Stimulated activated effector memory CD8-positive, alpha-beta T cell treated with anti-CD3 and anti-CD28 coated beads, Interleukin-12 subunit alpha, Interleukin-12 subunit beta, amount 100 ng/mL, for 72 hours (primary cell): ENCODE measurements at regions not wholly inside any gene's neighbourhood (a gene's known extent, or its start where the extent isn't known, plus 50 kb on each side); places are given as distances from the start of the nearest gene placed in this dataset.

Source experiments
- ATAC-seq: fragments of 150-1000 bp; cut with Tn5 transposase; 2 replicates; pipeline ENCODE4 v1.10.0; 2021
- DNase-seq, 2 donors: peaks; one replicate each; pipeline ENCODE4 v3.0.0; 2021 to 2022; ENCODE audit warnings: low spot score in 2 of 2
- H3K27ac Mint-ChIP-seq: one replicate; pipeline ENCODE4 v1.8.0; 2022; ENCODE audit warnings: mild to moderate bottlenecking, mixed read lengths
- H3K36me3 Mint-ChIP-seq: one replicate; pipeline ENCODE4 v1.8.0; 2022; ENCODE audit warnings: mild to moderate bottlenecking, mixed read lengths
- H3K4me1 Mint-ChIP-seq: one replicate; pipeline ENCODE4 v1.8.0; 2022; ENCODE audit warnings: mixed read lengths
- H3K4me3 Mint-ChIP-seq: one replicate; pipeline ENCODE4 v1.8.0; 2022; ENCODE audit warnings: mild to moderate bottlenecking, mixed read lengths
- H3K9me3 Mint-ChIP-seq: one replicate; pipeline ENCODE4 v1.8.0; 2022; ENCODE audit warnings: mixed read lengths

DNA sequence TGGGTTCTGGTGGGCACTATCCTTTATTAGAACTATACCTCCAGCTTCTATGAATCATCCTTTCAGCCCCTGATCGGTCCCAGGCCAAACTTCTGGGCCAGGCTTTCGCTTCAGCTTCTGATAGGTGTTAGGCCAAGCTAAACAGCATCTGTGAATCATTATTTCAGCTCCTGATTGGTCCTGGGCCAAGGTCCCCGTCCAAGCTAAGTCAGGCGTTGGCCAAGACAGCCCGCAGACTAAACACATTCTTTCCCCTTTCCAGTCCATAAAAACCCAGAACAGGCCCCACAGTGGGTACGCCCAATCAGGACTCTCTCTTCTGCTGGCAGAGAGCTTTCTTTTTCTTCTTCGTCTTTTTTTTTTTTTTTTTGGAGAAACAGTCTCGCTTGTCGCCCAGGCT lies 1808.9 kb upstream of the SEL1L start:
- no peak for DNase-seq
- Mint-ChIP-seq H3K4me3 (no peak overlapping the region), H3K4me1 (no peaks in the 10 kb centered on the region), H3K27ac (no peak overlapping the region), H3K9me3 (peaks cover 17% of the 10 kb centered on the region), H3K36me3 (no peaks in the 10 kb centered on the region)
- no peak for ATAC-seq

DNA sequence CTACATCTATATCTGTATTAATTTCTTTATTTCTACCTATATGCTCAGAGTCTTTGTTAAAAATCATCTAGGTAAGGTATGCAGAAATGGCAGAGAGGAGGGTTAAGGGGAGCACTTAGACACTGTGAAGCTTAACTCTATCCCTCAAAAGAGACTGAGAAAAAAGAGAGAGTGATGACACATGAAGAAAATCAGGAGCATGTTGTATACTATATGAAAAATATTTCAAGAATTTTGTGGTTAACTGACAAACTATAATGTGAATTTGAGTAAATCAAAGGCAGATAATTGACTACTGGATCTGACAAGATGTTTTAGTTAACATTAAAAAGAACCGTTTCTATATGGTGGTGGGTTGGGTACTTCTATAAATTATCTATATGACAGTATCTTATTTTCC lies 1814.2 kb upstream of the SEL1L start:
- Mint-ChIP-seq H3K9me3 (peaks cover 24% of the 10 kb centered on the region), H3K27ac (no peak overlapping the region), H3K36me3 (no peaks in the 10 kb centered on the region), H3K4me3 (no peak overlapping the region), H3K4me1 (no peaks in the 10 kb centered on the region)
- no peak for DNase-seq
- ATAC-seq: no peak

DNA sequence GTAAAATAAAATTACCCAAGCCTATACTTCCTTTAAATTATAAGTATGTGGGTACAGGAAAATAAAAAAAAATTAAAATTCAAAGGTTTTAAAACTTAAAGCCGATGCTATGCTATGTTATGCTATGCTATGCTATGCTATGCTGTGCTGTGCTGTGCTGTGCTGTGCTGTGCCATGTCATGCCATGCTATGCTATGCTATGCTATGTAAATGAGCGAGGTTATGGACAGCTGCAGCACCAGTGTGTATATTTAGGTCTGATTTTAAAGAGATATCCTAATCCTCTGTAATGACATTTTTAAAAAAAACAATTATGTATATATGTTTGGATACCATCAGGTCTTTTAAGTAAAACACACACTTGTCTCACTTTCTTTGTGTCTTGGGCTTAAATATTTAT lies 1822.0 kb upstream of the SEL1L start:
- ATAC-seq: no peak
- no peak for DNase-seq
- Mint-ChIP-seq H3K4me3 (no peak overlapping the region), H3K9me3 (peaks cover 27% of the 10 kb centered on the region), H3K27ac (no peak overlapping the region), H3K36me3 (no peaks in the 10 kb centered on the region), H3K4me1 (no peaks in the 10 kb centered on the region)

GRCh38 chr14:83356080-83356479 lies 1822.4 kb upstream of the SEL1L start:
- H3K27ac Mint-ChIP-seq: no peak overlapping the region
- H3K4me1 Mint-ChIP-seq: no peaks in the 10 kb centered on the region
- H3K36me3 Mint-ChIP-seq: no peaks in the 10 kb centered on the region
- no peak for ATAC-seq
- peaks cover 27% of the 10 kb centered on the region for H3K9me3 Mint-ChIP-seq
- no peak overlapping the region for H3K4me3 Mint-ChIP-seq
- no peak for DNase-seq

DNA sequence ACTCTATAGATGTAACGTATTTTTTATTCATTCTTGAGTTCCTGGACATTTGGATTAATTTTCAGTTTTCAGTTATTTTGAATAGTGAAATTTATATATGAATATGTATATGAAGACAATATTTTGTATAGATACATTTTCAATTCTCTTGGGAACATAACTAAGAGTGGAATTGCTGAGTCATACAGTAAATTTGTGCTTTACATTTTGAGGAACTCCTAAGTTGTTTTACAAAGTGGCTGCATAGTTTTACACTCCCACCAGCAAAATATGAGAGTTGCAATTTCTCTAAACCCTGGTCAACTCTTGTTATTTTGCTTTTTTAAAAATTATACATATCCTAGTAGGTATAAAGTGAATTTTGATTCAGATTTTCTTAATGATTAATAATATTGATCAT lies 1838.6 kb upstream of the SEL1L start:
- H3K4me3 Mint-ChIP-seq: no peak overlapping the region
- peaks cover 21% of the 10 kb centered on the region for H3K9me3 Mint-ChIP-seq
- H3K36me3 Mint-ChIP-seq: no peaks in the 10 kb centered on the region
- DNase-seq (no peak), ATAC-seq (no peak)
- H3K27ac Mint-ChIP-seq: no peak overlapping the region
- H3K4me1 Mint-ChIP-seq: no peaks in the 10 kb centered on the region

- Mint-ChIP-seq H3K9me3 (peaks cover 35% of the 10 kb centered on the region), H3K27ac (no peak overlapping the region), H3K4me3 (no peak overlapping the region), H3K36me3 (no peaks in the 10 kb centered on the region), H3K4me1 (no peaks in the 10 kb centered on the region)
- ATAC-seq (no peak), DNase-seq (no peak)
Observed at GRCh38 chr14:83379436-83379835, 1845.8 kb upstream of the SEL1L start.

DNA sequence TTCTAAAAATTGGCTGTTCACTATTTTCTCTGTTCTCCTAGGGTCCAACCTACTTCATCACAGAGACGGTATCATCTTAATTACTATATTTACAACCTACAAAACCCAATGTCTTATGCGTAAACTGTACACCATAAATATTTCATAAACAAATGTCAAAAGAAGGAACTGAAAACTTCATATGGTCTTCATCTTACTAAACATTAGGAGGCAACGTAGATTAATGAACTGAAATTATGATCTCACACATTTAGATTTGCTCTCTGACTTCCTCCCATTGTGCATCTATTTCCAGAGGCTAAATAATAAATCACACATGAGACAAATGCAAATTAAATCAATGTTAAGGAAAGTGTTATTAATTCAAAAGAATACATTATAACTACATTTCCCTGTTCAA lies 1850.6 kb upstream of the SEL1L start:
- no peaks in the 10 kb centered on the region for H3K36me3 Mint-ChIP-seq
- H3K9me3 Mint-ChIP-seq: peaks cover 45% of the 10 kb centered on the region
- H3K4me1 Mint-ChIP-seq: no peaks in the 10 kb centered on the region
- DNase-seq (no peak), ATAC-seq (no peak)
- H3K4me3 Mint-ChIP-seq: no peak overlapping the region
- no peak overlapping the region for H3K27ac Mint-ChIP-seq

GRCh38 chr14:83395321-83395720 lies 1861.7 kb upstream of the SEL1L start:
- no peak for ATAC-seq
- Mint-ChIP-seq H3K4me3 (no peak overlapping the region), H3K27ac (no peak overlapping the region), H3K4me1 (no peaks in the 10 kb centered on the region), H3K9me3 (peaks cover 5% of the 10 kb centered on the region), H3K36me3 (no peaks in the 10 kb centered on the region)
- no peak for DNase-seq

- ATAC-seq (no peak), DNase-seq (no peak)
- H3K27ac Mint-ChIP-seq: no peak overlapping the region
- peaks cover 11% of the 10 kb centered on the region for H3K9me3 Mint-ChIP-seq
- H3K4me1 Mint-ChIP-seq: no peaks in the 10 kb centered on the region
- H3K36me3 Mint-ChIP-seq: no peaks in the 10 kb centered on the region
- no peak overlapping the region for H3K4me3 Mint-ChIP-seq
Observed at GRCh38 chr14:83416476-83416875, 1882.8 kb upstream of the SEL1L start.

DNA sequence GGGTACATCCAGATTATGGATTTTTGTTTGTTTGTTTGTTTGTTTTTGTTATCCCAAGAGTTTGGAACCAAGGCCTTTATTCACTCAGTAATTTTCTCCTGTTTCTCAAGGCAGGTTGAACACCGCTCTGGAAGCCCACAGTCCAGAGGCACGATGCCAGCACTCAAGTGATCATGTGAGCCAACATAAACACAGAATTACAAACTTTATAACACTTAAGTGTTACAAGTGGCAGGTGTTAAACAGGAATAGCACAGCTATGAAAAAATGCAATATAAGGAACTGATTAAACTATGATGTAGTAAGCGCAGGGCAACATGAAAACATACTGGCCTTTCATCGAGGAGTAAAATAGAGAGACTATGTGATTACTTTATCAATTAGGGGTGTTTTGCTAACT lies 1885.8 kb upstream of the SEL1L start:
- H3K36me3 Mint-ChIP-seq: no peaks in the 10 kb centered on the region
- ATAC-seq (no peak), DNase-seq (no peak)
- no peak overlapping the region for H3K27ac Mint-ChIP-seq
- no peaks in the 10 kb centered on the region for H3K4me1 Mint-ChIP-seq
- H3K9me3 Mint-ChIP-seq: peaks cover 13% of the 10 kb centered on the region
- H3K4me3 Mint-ChIP-seq: no peak overlapping the region

GRCh38 chr14:83421711-83422110 lies 1888.1 kb upstream of the SEL1L start:
- no peak overlapping the region for H3K4me3 Mint-ChIP-seq
- peaks cover 13% of the 10 kb centered on the region for H3K9me3 Mint-ChIP-seq
- no peak overlapping the region for H3K27ac Mint-ChIP-seq
- ATAC-seq (no peak), DNase-seq (no peak)
- no peaks in the 10 kb centered on the region for H3K4me1 Mint-ChIP-seq
- H3K36me3 Mint-ChIP-seq: no peaks in the 10 kb centered on the region

DNA sequence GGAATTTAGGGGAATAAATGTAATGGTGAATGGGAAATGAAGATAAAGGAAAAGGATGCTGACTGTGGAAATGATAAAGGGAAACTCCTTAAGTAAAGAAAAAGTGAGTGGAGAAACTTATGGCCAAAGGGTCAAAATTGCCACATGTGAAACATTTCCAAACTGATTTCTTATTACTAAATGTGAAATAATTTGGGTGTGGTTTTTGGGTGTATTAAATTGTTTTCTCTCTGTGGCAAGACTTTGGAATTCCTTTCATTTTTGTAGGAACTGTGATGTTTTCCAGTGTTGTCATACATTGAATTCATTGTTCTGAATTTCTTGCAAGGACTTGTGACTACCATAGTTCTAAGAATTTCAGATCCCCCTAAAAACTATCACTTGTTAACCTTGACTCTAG lies 1891.5 kb upstream of the SEL1L start:
- Mint-ChIP-seq H3K27ac (no peak overlapping the region), H3K36me3 (no peaks in the 10 kb centered on the region), H3K9me3 (peaks cover 15% of the 10 kb centered on the region), H3K4me3 (no peak overlapping the region), H3K4me1 (no peaks in the 10 kb centered on the region)
- ATAC-seq (no peak), DNase-seq (no peak)

DNA sequence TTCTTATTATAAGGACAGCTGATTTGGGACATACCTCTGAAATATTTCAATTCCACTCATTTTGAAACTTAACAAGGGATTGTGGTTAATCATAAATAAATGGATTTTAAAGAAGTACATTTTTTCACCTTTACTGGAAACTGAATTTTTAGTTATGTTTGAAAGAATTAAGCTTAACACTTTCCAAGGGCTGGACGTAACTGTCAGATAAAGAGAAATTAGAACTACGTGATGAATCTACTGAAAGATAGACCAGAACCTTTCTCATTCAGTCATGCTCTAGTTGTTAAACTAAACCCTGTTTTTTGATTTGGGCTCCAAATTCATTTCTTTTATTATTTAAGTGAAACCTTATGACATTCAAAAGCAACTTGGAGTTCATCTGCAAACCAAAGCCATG lies 1892.1 kb upstream of the SEL1L start:
- H3K4me3 Mint-ChIP-seq: no peak overlapping the region
- no peaks in the 10 kb centered on the region for H3K4me1 Mint-ChIP-seq
- H3K27ac Mint-ChIP-seq: no peak overlapping the region
- DNase-seq: no peak
- no peak for ATAC-seq
- H3K9me3 Mint-ChIP-seq: peaks cover 15% of the 10 kb centered on the region
- H3K36me3 Mint-ChIP-seq: no peaks in the 10 kb centered on the region

- H3K27ac Mint-ChIP-seq: no peak overlapping the region
- no peak for ATAC-seq
- H3K4me3 Mint-ChIP-seq: no peak overlapping the region
- no peaks in the 10 kb centered on the region for H3K4me1 Mint-ChIP-seq
- H3K9me3 Mint-ChIP-seq: peaks cover 15% of the 10 kb centered on the region
- no peaks in the 10 kb centered on the region for H3K36me3 Mint-ChIP-seq
- DNase-seq: no peak
Observed at GRCh38 chr14:83433618-83434017, 1900.0 kb upstream of the SEL1L start.

DNA sequence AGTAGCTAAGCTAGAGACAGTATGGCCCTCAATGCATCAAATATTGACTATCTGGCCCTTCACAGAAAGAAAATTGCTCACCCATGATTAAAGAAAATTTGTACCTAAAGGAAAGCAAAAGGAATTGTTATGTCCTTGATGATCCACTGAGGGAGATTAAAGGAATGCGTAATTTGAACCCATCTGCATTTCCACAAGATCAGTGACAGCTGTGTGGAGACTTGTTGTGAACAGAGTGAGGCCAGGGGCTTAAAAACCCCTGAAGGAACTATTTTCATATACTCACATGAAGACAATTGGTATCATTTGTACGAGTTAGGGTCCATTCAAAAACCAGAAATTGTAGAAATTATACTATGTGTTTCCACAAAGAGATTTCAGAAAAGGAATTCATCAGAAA lies 1908.1 kb upstream of the SEL1L start:
- no peak for ATAC-seq
- no peak for DNase-seq
- H3K9me3 Mint-ChIP-seq: peaks cover 27% of the 10 kb centered on the region
- no peak overlapping the region for H3K27ac Mint-ChIP-seq
- H3K4me1 Mint-ChIP-seq: no peaks in the 10 kb centered on the region
- no peak overlapping the region for H3K4me3 Mint-ChIP-seq
- no peaks in the 10 kb centered on the region for H3K36me3 Mint-ChIP-seq

DNA sequence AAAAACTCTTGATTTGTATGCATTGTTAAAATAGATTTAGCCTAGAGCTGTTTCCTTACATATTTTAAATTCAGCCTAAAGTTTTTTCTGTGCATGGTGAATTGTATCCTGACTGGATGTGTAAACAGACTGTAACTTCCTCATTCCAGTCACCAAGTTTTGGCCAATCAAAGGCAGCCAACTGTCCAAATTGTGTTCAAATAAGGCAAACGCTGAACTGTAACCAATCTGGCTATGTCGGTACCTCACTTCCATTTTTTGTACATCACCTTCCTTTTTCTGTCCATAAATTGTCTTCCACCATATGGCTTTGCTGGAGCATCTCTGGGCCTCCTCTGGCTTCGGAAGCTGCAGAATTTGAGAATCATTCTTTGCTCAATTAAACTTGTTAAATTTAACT lies 1921.9 kb upstream of the SEL1L start:
- Mint-ChIP-seq H3K4me1 (no peaks in the 10 kb centered on the region), H3K4me3 (no peak overlapping the region), H3K27ac (no peak overlapping the region), H3K9me3 (peaks cover 15% of the 10 kb centered on the region), H3K36me3 (no peaks in the 10 kb centered on the region)
- DNase-seq: no peak
- ATAC-seq: no peak

DNA sequence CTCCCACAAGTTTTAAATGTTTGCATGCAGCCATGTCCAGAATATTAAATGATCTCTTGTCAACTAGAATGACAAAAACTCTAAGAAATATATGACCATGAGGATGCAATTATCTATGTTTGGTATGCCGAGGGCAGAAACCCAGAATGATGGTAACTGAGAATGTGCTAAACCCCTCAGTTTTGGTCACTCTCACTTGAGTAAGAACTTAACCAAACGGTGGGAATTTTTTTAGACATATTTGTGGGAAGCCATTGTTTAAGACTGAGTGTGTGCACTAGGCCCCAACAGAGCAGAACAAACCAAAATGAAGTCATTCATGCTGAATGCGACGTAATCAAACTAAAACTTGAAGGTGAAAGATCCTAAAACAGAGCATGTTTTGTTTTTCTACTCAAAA lies 1927.9 kb upstream of the SEL1L start:
- DNase-seq: no peak
- no peak for ATAC-seq
- H3K9me3 Mint-ChIP-seq: peaks cover 22% of the 10 kb centered on the region
- H3K4me3 Mint-ChIP-seq: no peak overlapping the region
- no peaks in the 10 kb centered on the region for H3K36me3 Mint-ChIP-seq
- no peaks in the 10 kb centered on the region for H3K4me1 Mint-ChIP-seq
- no peak overlapping the region for H3K27ac Mint-ChIP-seq
